NCI-H128 (cell line): ENCODE measurements at regions not wholly inside any gene's neighbourhood (a gene's known extent, or its start where the extent isn't known, plus 50 kb on each side); places are given as distances from the start of the nearest gene placed in this dataset.

Experiments
- DNase-seq: peaks from one replicate; lab custom pipeline; 2025; ENCODE audit not compliant: unreplicated experiment; lab: John Stamatoyannopoulos, UW

DNA sequence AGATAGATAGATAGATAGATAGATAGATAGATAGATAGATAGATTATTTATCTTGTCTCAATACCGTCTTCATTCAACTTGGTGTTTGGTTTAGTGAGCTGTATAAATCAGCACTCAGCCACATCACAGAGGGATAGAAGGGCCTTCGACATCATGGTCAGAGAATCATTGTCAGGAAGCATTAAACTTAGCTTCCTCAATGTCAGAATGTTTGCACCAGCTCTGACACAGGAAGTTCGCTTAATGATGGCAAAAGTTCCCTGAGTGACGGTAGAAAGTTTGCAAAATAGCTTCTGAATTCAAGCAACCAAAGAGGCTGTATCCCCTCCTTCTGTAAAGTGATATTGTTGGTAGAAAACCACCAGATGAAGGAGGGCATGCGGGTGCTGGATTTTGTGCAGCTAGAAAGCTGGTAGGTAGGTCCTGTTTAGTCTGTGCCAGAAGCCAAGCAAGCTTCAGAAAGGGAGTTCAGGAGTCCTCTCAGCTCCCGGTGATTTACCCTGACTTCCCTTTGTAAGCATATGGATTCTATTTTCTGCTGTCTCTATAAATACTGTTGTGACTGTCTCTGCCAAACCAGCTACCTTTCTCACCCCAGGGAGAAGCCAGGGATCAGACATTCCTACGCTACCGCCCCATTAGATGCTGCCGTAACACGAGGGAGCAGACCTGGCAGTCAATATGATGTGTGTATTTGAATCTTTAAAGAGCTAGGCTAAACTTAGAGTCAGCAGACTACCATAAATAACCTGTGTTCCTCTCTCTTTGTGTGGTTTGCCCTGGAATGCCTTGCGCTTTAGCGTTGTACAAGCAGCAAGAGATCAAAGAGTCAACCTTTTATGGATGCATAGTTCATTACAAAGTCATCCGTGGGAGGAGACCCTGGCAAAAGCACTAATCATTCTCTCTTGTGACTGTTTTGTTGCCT lies 200.5 kb upstream of the KIAA1217 start:
- DNase-seq, result no peak

- no peak for DNase-seq
Observed at GRCh38 chr10:24009115-24009514, 199.8 kb upstream of the KIAA1217 start.

GRCh38 chr10:24009736-24010135 lies 199.2 kb upstream of the KIAA1217 start:
- no peak for DNase-seq

GRCh38 chr10:24010436-24010970 lies 198.4 kb upstream of the KIAA1217 start:
- no peak for DNase-seq

DNA sequence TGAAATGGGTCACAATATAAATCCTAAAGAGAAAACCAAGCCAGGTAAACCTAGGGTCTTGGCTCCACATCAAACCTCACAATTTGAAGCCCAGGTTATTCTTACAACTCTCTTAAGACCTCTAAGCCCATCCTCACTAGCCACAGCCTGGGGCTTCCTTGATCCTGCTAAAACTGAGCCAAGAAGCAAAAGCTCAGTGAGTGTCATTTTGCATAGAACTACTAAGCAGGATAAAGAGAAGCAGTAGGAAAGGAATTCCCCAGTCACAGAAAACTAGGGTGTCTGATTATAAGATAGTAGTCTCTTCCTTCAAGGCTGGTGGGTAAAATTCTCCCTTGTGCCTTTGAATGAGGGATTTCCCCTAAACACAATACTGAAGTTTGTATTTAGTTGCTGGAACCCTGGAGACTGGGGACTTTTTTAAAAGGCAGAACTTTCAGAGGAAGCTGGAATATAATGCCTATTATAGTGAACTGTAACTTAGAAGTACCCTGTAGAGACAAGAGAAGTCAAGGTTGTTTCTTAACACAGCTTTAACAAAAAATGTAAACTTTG lies 196.6 kb upstream of the KIAA1217 start:
- DNase-seq, result no peak

DNA sequence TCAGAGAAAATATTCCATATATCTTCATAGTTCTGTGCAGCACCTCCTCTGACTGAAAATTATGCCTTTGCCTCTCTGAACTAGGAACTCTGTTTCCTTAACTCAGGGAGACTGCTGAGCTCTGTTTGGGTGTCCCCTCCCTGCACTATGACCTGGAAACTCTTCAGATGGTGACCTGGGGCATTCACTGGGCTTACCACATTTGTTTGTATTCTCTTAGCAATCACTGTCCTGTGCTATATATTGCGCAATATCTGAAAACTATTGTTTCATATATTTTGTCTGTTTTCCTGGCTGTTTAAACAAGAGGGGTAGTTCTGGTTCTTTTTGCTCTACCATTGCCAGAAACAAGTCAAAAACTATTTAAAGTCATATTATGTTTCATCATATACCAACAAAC lies 181.8 kb upstream of the KIAA1217 start:
- DNase-seq, result no peak

- no peak for DNase-seq
Observed at GRCh38 chr10:24034571-24034970, 174.4 kb upstream of the KIAA1217 start.

- no peak for DNase-seq
Observed at GRCh38 chr10:24035761-24036160, 173.2 kb upstream of the KIAA1217 start.

DNA sequence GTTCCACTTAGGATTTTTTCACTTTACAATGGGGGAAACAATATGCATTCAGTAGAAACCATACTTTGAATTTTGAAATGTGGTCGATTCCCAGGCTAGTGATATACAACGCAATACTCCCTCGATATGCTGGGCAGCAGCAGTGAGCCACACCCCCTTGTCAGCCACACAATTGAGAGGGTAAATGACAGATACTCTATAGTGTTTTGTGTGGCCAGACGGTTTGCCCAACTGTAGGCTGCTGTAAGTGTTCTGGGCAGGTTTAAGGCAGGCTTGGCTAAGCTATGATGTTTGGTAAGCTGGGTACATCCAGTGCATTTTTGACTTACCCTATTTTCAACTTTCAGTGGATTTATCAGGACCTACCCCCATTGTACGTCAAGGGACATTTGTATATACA lies 169.6 kb upstream of the KIAA1217 start:
- DNase-seq, result no peak

- no peak for DNase-seq
Observed at GRCh38 chr10:24039897-24040296, 169.0 kb upstream of the KIAA1217 start.

GRCh38 chr10:24041034-24041433 lies 167.9 kb upstream of the KIAA1217 start:
- DNase-seq, result no peak

GRCh38 chr10:24041834-24042233 lies 167.1 kb upstream of the KIAA1217 start:
- no peak for DNase-seq

- DNase-seq, result no peak
Observed at GRCh38 chr10:24042884-24043283, 166.1 kb upstream of the KIAA1217 start.

GRCh38 chr10:24046060-24046459 lies 162.9 kb upstream of the KIAA1217 start:
- DNase-seq, result no peak

DNA sequence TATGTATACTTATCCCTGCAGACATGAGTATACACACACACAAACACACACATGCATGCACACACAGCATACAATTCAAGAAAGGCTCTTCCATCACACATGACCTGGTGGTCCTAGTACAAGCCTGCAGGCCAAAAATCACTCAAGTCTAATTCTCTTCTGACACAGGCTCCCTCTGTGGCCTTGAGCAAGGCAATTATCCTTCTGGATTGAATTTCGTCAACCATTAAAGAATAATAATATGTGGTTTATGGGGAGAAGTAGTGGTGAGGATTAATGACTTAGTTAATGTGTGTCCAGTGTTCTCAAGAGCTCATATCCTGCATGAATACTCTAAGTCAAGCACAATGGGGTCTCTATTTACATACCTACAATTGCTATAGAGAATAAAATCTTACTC lies 161.8 kb upstream of the KIAA1217 start:
- DNase-seq, result no peak

- no peak for DNase-seq
Observed at GRCh38 chr10:24054421-24054820, 154.5 kb upstream of the KIAA1217 start.

DNA sequence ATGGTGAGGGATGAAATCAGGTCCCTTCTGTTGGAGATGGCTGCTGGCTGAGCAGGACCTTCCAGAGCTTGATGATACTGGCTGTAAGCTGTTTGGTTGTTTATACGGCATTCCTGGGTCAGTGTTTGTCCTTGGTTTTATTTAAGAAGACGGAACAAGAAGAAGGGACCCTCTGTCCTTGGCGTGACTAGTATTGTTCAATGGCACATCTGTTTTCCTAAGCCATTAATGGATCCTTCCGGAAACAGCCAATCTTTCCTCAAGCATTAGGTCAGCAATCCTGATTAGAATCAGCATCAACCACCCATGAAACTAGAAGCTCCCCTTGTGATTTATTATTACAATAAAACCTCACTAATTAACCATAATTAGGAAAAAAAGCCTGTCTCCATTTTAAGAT lies 128.7 kb upstream of the KIAA1217 start:
- no peak for DNase-seq

GRCh38 chr10:24086296-24087086 lies 122.4 kb upstream of the KIAA1217 start:
- no peak for DNase-seq

DNA sequence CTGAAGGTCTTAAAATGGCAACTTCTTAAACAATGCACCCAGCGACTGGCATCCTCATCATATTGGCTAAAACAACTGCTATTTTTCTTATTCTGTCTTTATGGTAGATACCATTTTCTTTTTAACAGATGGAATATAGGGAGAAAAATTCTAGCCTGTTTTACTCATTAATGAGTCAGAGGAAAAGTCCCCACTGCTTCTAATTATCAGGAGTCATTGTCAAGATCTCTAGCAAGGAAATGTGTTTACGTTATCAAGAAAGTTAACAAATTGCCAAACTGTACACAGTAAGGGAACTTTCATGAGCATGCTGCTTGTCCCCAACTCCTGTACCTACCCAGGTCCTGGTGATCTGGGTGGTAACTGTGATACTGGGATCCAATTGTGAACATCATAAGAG lies 117.7 kb upstream of the KIAA1217 start:
- DNase-seq, result no peak

DNA sequence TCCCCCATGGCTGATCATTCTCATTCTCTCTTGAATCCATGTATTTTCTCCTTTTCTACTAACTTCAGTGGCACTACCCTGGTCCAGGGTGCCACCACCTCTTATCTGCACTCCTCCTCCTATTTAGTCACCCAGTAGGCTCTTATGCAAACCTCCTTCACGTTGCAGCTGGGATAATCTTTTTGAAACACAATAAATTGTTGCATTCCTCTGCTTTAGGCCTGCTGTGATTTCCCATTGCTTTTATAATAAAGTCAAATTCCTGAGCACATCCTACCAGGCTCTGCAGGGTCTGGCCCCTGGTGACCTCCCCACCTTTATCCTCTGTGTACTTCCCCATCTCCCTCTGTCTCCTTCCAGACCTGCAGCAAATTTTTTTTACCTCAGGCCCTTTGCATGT lies 112.7 kb upstream of the KIAA1217 start:
- no peak for DNase-seq

DNA sequence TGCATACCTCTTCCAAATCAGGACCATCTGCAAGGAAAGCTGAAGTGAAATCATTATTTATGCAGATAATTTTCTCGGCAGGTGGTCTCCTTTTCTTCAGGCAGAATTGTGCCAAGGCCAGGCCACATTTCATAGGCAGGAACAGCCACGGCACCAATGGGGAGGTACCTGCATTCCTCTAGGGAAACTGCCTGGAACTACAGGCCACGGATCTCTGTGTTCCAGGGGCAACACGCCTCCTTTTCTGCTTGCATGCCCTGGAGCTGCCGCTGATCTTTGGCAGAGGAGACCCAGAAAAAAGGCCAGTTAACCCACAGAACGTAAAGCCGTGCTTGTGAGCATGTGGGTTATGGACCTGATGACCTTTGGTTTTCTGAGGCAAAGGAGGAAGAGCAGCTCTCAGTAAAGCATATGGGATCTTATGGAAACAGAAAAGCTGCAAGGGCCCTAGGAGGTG lies 111.2 kb upstream of the KIAA1217 start:
- no peak for DNase-seq
